BE2C (cell line): ENCODE measurements at regions not wholly inside any gene's neighbourhood (a gene's known extent, or its start where the extent isn't known, plus 50 kb on each side); places are given as distances from the start of the nearest gene placed in this dataset.

ENCODE experiments used
- DNase-seq: peaks from one replicate; pipeline ENCODE4 v3.0.0-alpha.2; 2020
- H3K27me3 ChIP-seq: fragments of 250-450 bp; sonication (Bioruptor Pico); 2 replicates; pipeline ENCODE4 v1.5.1; 2020; ENCODE audit warnings: mild to moderate bottlenecking
- H3K36me3 ChIP-seq: fragments of 250-450 bp; sonication (Bioruptor Pico); 2 replicates; pipeline ENCODE4 v1.5.1; 2020; ENCODE audit warnings: mild to moderate bottlenecking
- H3K4me1 ChIP-seq: fragments of 250-450 bp; sonication (Bioruptor Pico); 2 replicates; pipeline ENCODE4 v1.5.1; 2020
- H3K4me3 ChIP-seq: 2 replicates; pipeline ENCODE4 v1.5.1; 2011; ENCODE audit warnings: low read depth, low read length
- H3K9me3 ChIP-seq: fragments of 250-450 bp; sonication (Bioruptor Pico); 2 replicates; pipeline ENCODE4 v1.5.1; 2020
- TF ChIP-seq, protein P1 (sequence below): IDR thresholded peaks from 2 replicates; pipeline ENCODE4 v1.5.1; 2012; ENCODE audit warnings: mild to moderate bottlenecking, low read depth, low read length

DNA sequence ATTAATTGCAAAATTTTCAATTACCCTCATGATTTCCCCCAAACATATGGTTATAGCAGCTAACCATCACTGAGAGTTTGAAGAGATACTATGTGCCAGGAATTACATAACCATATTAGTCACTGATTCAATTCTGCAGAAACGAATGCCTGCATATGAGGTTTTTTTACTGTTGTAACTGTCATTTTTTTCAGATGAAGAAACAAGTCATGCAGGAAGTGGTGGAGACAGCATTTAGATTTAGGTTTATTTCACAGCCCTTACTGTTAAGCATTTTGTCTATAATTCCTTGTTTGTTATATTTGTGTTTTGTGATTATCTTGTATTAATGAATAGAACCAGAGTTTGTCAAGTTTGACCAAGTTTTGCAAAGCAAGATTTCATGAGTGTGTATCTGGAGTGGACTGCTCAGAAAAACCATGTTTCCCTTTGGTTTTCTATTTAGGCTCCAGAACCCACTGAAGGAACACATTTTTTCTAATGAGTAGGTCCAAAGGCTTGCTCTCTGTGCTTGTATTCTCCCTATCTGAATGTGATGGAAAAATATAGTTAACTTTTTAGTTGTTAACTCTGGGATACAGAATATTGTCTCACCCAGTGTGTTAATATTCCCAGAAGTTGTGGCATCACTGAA is 308.5 kb upstream of the ADAMTS5 start:
- TF ChIP-seq, protein P1, sequence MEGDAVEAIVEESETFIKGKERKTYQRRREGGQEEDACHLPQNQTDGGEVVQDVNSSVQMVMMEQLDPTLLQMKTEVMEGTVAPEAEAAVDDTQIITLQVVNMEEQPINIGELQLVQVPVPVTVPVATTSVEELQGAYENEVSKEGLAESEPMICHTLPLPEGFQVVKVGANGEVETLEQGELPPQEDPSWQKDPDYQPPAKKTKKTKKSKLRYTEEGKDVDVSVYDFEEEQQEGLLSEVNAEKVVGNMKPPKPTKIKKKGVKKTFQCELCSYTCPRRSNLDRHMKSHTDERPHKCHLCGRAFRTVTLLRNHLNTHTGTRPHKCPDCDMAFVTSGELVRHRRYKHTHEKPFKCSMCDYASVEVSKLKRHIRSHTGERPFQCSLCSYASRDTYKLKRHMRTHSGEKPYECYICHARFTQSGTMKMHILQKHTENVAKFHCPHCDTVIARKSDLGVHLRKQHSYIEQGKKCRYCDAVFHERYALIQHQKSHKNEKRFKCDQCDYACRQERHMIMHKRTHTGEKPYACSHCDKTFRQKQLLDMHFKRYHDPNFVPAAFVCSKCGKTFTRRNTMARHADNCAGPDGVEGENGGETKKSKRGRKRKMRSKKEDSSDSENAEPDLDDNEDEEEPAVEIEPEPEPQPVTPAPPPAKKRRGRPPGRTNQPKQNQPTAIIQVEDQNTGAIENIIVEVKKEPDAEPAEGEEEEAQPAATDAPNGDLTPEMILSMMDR = no peak
- H3K4me3 ChIP-seq = no peak overlapping the region
- no peaks in the 10 kb centered on the region for H3K36me3 ChIP-seq
- DNase-seq = no peak
- H3K4me1 ChIP-seq = no peaks in the 10 kb centered on the region; the same call in 1 of the 2 replicates
- H3K27me3 ChIP-seq = no peaks in the 10 kb centered on the region
- H3K9me3 ChIP-seq = no peaks in the 10 kb centered on the region

DNA sequence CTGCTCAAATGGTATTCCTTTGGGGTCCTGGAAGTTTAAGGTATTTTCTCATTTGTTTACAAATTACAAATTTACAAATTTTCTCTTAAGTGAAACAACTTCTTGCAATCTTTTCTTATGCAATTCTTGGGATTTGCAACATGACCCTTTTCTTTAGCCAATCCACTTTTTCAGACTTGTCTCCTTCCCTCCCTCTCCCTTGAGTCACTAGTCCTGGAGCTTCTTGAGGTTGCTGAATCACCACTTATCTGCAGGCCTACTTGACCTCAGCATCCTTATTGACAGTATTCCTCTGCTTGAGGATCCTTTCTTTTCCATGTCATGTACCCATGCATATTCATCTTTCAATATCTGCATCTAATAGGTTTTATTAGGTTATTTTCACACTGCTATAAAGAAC is 302.8 kb upstream of the ADAMTS5 start:
- Histone ChIP-seq H3K4me3 (no peak overlapping the region), H3K4me1 (no peaks in the 10 kb centered on the region), H3K27me3 (no peaks in the 10 kb centered on the region), H3K36me3 (no peaks in the 10 kb centered on the region), H3K9me3 (no peaks in the 10 kb centered on the region)
- no peak for DNase-seq
- TF ChIP-seq, protein P1 = no peak

DNA sequence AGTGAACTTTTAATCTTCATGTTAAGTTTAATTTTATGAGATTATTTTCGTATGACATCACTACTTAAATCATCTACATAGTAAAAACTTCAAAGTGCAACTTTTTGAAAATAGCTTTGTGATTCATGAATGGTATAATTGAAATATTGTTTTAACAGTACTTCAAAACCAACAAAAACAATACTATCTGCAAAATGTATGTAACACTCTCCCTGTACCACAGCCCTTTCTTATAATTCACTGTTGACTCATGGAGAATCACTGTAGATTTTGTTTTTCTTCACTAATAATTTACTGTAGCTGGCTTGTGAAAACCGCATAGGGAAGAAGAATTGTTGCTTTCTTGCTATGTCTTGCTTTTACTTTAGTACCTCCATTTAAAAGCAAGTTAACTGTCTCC is 301.4 kb upstream of the ADAMTS5 start:
- H3K9me3 ChIP-seq = no peaks in the 10 kb centered on the region
- no peak for DNase-seq
- TF ChIP-seq, protein P1 = no peak
- H3K27me3 ChIP-seq = no peaks in the 10 kb centered on the region
- H3K4me3 ChIP-seq = no peak overlapping the region
- H3K36me3 ChIP-seq = no peaks in the 10 kb centered on the region
- no peaks in the 10 kb centered on the region for H3K4me1 ChIP-seq

DNA sequence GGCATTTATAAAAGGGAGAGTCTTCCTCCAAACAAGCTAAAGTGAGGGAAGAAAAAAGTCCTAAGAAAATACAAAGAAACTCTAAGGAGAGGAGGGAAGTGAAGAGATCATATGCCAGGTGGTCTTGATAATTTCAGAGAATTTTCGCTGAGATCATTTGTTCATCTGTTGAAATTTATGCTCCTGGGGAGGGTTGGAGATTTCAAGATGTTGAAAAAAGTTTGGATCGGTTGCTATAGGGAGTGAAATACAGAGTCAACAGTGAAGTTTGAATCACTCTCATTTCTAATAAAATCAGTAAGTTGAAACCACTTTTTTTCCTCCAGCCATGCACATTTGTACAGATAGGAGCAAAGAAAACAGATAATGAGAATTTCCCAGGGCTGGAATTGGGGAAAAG is 299.1 kb upstream of the ADAMTS5 start:
- Histone ChIP-seq H3K27me3 (no peaks in the 10 kb centered on the region), H3K36me3 (no peaks in the 10 kb centered on the region), H3K4me1 (no peaks in the 10 kb centered on the region), H3K4me3 (no peak overlapping the region), H3K9me3 (no peaks in the 10 kb centered on the region)
- DNase-seq = no peak
- TF ChIP-seq, protein P1 = no peak

DNA sequence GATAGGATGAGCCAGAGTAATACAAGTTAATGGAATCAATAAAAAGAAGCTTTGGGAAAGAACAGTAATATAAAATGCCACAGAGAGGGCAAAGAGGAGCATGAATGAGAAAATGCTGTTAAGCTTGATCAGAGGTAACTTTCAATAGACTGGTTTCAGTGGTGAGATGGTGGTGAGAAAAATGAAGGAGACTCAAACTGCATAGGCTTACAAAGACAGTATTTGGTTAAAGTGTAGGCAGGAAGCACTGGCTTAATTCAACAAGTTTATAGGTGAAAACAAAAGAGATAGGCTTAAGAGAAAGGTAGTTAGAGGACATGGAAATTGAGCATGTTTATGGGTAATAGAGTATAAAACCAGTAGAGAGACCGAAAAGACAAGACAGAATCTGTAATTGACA is 298.6 kb upstream of the ADAMTS5 start:
- no peaks in the 10 kb centered on the region for H3K36me3 ChIP-seq
- no peak overlapping the region for H3K4me3 ChIP-seq
- TF ChIP-seq, protein P1 = no peak
- no peak for DNase-seq
- H3K4me1 ChIP-seq = no peaks in the 10 kb centered on the region
- no peaks in the 10 kb centered on the region for H3K27me3 ChIP-seq
- no peaks in the 10 kb centered on the region for H3K9me3 ChIP-seq

DNA sequence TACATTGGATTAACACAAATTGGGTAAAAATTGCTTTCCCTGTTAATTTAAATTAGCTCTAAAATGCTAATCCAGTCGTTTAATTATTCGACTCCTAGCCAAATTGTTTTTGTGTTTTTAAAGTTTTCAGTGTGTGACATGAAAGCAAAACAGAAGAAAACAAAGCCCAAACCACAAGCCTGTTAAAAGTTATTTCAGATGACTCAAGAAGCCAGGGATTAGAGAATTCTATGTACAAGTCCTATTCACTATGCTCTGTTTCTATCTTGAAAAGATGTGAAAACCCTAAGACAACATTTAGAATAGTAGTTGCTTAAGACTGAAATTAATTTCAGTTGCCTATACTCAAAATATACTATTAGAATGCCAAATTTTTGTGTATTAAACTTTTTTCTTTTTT is 294.8 kb upstream of the ADAMTS5 start:
- H3K27me3 ChIP-seq = no peaks in the 10 kb centered on the region
- no peak overlapping the region for H3K4me3 ChIP-seq
- no peak for DNase-seq
- no peaks in the 10 kb centered on the region for H3K9me3 ChIP-seq
- H3K36me3 ChIP-seq = no peaks in the 10 kb centered on the region
- no peaks in the 10 kb centered on the region for H3K4me1 ChIP-seq
- TF ChIP-seq, protein P1 = no peak
